NT2/D1 (cell line): ENCODE measurements at regions not wholly inside any gene's neighbourhood (a gene's known extent, or its start where the extent isn't known, plus 50 kb on each side); places are given as distances from the start of the nearest gene placed in this dataset.
A peak's percentile ranks its signal among the peaks of the same experiment; 100 is the strongest.

Experiments used
- DNase-seq: peaks from one replicate; pipeline ENCODE4 v3.0.0-alpha.2; 2011; ENCODE audit warnings: low read depth, low spot score
- H3K27me3 ChIP-seq: 2 replicates; pipeline ENCODE4 v1.6.0; 2011; ENCODE audit warnings: mild to moderate bottlenecking; ENCODE audit not compliant: insufficient read length, insufficient read depth
- H3K36me3 ChIP-seq: 2 replicates; pipeline ENCODE4 v1.6.1; 2011; ENCODE audit warnings: mild to moderate bottlenecking, low read length, mixed read lengths; ENCODE audit not compliant: insufficient read depth, insufficient read length
- H3K4me1 ChIP-seq: 2 replicates; pipeline ENCODE4 v1.5.1; 2011; ENCODE audit not compliant: insufficient read depth, insufficient read length
- H3K4me3 ChIP-seq: 2 replicates; pipeline ENCODE4 v1.5.1; 2011; ENCODE audit warnings: low read depth; ENCODE audit not compliant: insufficient read length
- H3K9ac ChIP-seq: 2 replicates; pipeline ENCODE4 v1.6.0; 2011; ENCODE audit warnings: low read depth; ENCODE audit not compliant: insufficient read length
- H3K9me3 ChIP-seq: 2 replicates; pipeline ENCODE4 v1.5.1; 2011; ENCODE audit warnings: mild to moderate bottlenecking, low read length; ENCODE audit not compliant: insufficient read depth
- SUZ12 ChIP-seq: IDR thresholded peaks from 2 replicates; pipeline ENCODE4 v1.6.1; 2011; ENCODE audit not compliant: insufficient read length, insufficient read depth; ENCODE audit errors: extremely low read depth
- YY1 ChIP-seq: IDR thresholded peaks from 2 replicates; pipeline ENCODE4 v1.6.1; 2011; ENCODE audit not compliant: insufficient read length, insufficient read depth
- ZNF274 ChIP-seq: IDR thresholded peaks from 2 replicates; pipeline ENCODE4 v1.6.1; 2011; ENCODE audit warnings: mild to moderate bottlenecking, low read depth, low read length

DNA sequence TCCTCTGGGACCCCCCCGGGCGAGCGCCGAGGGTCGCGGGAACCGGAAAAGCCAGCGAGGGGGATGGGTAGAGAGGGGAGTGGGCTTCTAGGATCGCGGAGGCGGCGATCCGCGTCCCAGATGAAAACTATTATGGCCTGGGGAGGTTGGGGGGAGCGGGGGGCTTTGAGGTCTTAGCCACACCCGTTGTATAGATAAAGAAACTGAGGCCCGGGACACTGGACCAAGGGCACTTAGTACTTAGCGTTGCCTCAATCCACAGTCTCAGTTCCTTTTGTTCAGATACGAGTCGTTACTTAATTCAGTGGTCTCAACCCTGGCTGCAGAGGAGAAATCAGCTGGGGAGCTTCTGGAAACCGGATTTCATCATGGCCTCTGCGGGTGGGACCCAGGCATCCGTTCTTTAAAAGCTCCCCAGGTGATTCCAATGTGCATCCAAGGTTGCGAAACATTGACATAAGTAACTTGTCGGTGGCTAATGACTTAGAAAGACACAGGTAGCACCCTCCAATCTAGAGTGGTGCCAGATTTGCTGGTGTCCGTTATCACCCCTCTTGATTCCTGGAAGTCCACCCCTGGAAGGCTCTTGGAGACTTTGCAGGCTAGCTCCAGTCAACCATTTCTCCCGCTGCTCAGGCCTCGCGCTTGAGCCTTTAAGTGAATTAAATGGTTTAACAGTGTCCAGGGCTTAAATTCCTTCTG, 90.7 kb downstream of the GEMIN8 start:
- Histone ChIP-seq H3K9ac (peak overlapping the region; percentile 72), H3K4me1 (peaks cover 3% of the 10 kb centered on the region)

DNA sequence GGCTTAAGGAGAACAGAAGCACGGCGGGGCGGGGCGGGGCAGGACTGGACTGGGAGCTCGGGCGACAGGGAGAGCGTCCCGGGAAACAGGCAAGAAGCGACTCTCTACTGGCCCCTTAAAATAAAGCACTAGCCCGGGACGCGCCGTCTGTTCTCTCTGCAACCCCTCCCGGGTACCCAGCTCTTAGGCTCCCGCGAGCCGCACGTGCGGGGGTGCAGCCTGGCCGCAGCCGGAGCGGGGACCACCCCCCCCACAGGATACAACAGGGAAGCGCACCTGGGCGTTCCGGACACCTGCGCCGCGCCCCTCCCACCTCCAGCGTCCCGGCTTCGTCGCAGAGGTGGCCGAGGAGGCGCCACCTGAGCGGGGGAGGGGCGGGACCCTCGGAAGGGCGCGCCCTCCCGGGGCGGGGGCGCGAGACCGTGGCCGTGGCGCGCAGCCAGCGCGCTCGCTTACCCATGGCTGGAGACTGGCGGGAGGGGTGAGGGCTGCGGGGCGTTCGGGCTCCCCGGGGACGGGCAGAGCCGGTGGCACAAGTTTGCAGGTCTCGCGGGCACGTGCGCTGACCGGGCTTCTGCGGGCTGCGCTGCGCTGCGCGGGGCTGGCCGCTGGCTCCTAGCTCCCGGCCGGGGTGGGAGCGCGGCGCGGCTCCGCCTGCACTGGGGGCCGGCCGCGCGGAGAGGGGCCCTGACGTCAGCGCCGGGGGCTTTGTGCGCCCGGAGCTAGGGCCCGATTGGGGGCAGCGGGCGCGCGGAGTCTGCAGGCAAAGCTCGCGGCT, 91.5 kb downstream of the GEMIN8 start:
- no peak for DNase-seq
- H3K27me3 ChIP-seq, result peaks cover 6% of the 10 kb centered on the region
- H3K36me3 ChIP-seq, result peaks cover 10% of the 10 kb centered on the region
- H3K4me3 ChIP-seq, result peak overlapping the region; percentile 49
- peaks cover 3% of the 10 kb centered on the region for H3K4me1 ChIP-seq
- no peak for TF ChIP-seq YY1
- TF ChIP-seq SUZ12, result no peak
- TF ChIP-seq ZNF274, result no peak
- H3K9ac ChIP-seq, result peak overlapping the region; percentile 72
- H3K9me3 ChIP-seq, result no peaks in the 10 kb centered on the region

More for the DNA sequence above, 90.7 kb downstream of the GEMIN8 start:
- no peak for TF ChIP-seq ZNF274
- TF ChIP-seq YY1, result no peak
- TF ChIP-seq SUZ12, result no peak
- H3K4me3 ChIP-seq, result peak overlapping the region; percentile 49
- peaks cover 6% of the 10 kb centered on the region for H3K27me3 ChIP-seq
- no peak for DNase-seq
- peaks cover 4% of the 10 kb centered on the region for H3K36me3 ChIP-seq
- H3K9me3 ChIP-seq, result no peaks in the 10 kb centered on the region

DNA sequence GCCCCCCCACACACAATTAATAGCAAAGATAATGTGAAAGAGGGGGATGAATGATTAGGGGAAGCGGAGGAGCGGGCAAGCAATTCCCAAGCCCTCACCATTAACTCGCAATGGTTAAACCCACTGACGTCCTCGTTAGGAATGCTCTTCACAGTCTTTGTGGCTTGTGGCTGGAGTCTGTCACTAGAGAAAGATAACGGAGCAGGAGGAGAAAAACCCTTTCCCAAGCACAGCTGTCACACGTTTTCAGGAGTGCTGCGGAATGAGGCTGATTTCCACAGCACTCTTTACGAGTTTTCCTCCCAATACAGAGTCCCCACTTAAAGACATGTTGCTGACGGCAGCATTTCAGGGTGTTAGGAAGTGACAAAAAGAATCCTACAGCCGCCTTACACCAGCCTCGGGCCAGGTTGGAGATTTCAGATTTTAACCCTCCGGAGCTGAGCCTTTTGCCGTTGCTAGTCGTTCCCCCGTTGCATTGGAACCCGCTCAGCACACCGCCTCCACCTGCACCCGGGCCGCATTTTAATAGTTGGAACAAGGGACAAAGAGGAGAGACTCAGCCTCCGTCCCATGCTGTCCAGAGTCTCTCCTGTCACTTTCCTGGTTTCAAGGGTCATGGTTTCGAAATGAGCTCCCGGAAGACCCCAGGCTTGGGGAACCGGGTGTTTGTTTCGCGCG, 92.2 kb downstream of the GEMIN8 start:
- Histone ChIP-seq H3K27me3 (peaks cover 6% of the 10 kb centered on the region), H3K4me3 (peak overlapping the region; percentile 49), H3K9ac (peak overlapping the region; percentile 72)

GRCh38 chrX:13936521-13937225, 93.0 kb downstream of the GEMIN8 start:
- Histone ChIP-seq H3K9ac (no peak overlapping the region), H3K27me3 (peaks cover 6% of the 10 kb centered on the region), H3K4me3 (no peak overlapping the region), H3K36me3 (peaks cover 10% of the 10 kb centered on the region), H3K9me3 (no peaks in the 10 kb centered on the region), H3K4me1 (peaks cover 3% of the 10 kb centered on the region)
- DNase-seq, result no peak
- no peak for TF ChIP-seq ZNF274
- no peak for TF ChIP-seq SUZ12
- no peak for TF ChIP-seq YY1

More for the DNA sequence above, 92.2 kb downstream of the GEMIN8 start:
- H3K4me1 ChIP-seq, result peaks cover 3% of the 10 kb centered on the region
- TF ChIP-seq ZNF274, result no peak
- no peak for TF ChIP-seq YY1
- no peak for TF ChIP-seq SUZ12
- no peak for DNase-seq
- H3K36me3 ChIP-seq, result peaks cover 10% of the 10 kb centered on the region
- no peaks in the 10 kb centered on the region for H3K9me3 ChIP-seq

- no peaks in the 10 kb centered on the region for H3K9me3 ChIP-seq
- H3K9ac ChIP-seq, result no peak overlapping the region
- no peak for DNase-seq
- peaks cover 10% of the 10 kb centered on the region for H3K36me3 ChIP-seq
- H3K4me3 ChIP-seq, result no peak overlapping the region
- peaks cover 3% of the 10 kb centered on the region for H3K4me1 ChIP-seq
- TF ChIP-seq SUZ12, result no peak
- TF ChIP-seq ZNF274, result no peak
- no peak for TF ChIP-seq YY1
- peaks cover 6% of the 10 kb centered on the region for H3K27me3 ChIP-seq
Observed at GRCh38 chrX:13934731-13935130, 95.0 kb downstream of the GEMIN8 start.

DNA sequence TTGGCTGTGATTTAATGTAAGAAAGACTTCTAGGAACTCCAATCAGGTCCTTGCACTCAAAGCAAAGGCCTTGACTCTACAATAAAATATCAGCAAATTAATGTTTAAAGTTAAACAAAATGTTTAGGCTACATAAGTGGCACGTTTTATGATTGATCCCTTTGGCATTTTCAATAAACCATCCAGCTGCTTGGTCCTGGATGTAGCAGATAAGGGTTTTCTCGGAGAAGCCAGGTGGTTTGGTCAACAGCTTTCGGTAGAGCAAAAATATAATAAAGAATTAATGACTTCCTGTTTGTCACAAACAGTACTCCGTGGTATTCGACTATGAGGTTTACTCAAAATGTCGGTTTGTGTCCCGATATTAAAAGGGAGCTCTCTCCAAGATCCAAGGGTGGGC, 95.8 kb downstream of the GEMIN8 start:
- H3K27me3 ChIP-seq, result peaks cover under 1% of the 10 kb centered on the region
- DNase-seq, result no peak
- peaks cover 10% of the 10 kb centered on the region for H3K36me3 ChIP-seq
- no peak overlapping the region for H3K4me3 ChIP-seq
- no peaks in the 10 kb centered on the region for H3K9me3 ChIP-seq
- TF ChIP-seq YY1, result no peak
- TF ChIP-seq SUZ12, result no peak
- TF ChIP-seq ZNF274, result no peak
- H3K9ac ChIP-seq, result no peak overlapping the region
- H3K4me1 ChIP-seq, result peaks cover 3% of the 10 kb centered on the region
